SH-SY5Y (cell line): ENCODE measurements at regions not wholly inside any gene's neighbourhood (a gene's known extent, or its start where the extent isn't known, plus 50 kb on each side); places are given as distances from the start of the nearest gene placed in this dataset.

Experiments
- GATA2 ChIP-seq: IDR thresholded peaks from 2 replicates; pipeline ENCODE4 v1.6.1; 2011; ENCODE audit warnings: mild to moderate bottlenecking, low read depth, low read length
- GATA3 ChIP-seq: IDR thresholded peaks from 2 replicates; pipeline ENCODE4 v1.6.1; 2011; ENCODE audit warnings: low read depth, mild to moderate bottlenecking, low read length, moderate library complexity

- TF ChIP-seq GATA3, result no peak
- TF ChIP-seq GATA2, result no peak
Observed at GRCh38 chr7:26073041-26073440, 79.0 kb upstream of the NFE2L3 start.
